ENCODE measurements at regions not wholly inside any gene's neighbourhood (a gene's known extent, or its start where the extent isn't known, plus 50 kb on each side); places are given as distances from the start of the nearest gene placed in this dataset.
"Not testable (repeated sequence)": the region's sequence is repeated elsewhere in the genome, so short reads cannot be mapped to it uniquely, and the experiment has no call there.

DNA sequence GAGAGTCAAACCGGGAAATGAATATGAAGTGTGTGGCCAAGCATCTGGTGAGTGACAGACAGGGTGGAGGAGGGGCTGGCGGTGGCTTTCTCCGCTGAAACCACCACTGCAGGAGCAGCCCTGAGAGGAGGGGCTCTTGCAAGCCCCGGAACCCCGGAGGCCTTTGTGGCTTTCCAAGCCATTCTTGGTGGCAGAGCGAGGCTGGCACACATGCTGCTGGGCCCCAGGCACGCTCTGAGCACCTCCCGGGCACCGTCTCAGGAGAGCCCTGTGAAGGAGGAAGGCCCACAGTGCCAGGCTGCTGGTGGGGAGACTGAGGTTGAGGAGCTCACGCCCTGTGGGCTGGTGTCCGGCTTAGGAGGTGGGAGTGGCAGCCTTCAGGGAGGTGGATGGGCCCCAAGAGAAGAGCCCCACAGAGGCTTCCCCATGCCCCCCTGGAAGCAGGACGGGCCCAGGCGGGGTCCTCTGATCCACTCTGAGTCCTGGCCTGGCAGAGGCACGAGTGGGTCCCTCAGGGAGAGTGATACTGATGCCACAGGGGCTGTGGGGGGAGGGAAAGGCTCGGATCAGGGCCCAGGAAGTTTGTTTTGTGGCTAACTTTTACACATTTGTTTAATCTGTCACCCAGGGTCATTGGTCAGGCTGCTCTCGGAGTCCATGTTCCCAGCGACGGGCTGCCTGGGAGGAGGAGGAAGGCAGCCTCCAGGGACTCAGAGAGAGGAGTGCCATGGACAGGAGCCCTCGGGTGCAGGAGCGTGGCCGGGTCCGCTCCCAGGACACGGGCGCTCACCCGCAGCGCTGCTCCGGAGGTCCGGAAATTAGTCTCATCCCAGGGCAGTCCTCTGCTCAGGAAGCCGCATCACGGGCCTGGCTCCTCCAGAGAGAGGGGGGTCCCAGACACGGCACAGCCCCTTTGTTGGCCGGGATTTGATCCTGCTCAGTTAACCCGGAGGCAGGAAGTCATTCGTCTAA is 170.7 kb downstream of the ERMARD start:
- no peak for DNase-seq (ENCODE audit: extremely low read depth, low read depth, low spot score)

DNA sequence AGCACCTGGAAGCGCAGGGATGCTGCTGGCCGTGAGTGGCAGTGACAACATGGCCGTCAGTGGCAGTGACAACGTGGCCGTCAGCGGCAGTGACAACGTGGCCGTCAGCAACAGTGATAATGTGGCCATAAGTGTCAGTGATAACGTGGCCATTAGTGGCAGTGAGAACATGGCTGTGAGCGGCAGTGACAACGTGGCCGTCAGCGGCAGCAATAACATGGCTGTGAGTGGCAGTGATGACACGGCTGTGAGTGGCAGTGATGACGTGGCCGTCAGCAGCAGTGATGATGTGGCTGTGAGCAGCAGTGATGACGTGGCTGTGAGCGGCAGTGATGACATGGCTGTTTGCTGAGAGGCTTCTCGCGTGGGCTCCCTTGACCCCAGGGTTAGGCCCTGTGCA is 169.8 kb downstream of the ERMARD start:
- no peak for DNase-seq (ENCODE audit: extremely low read depth, low read depth, low spot score)

DNA sequence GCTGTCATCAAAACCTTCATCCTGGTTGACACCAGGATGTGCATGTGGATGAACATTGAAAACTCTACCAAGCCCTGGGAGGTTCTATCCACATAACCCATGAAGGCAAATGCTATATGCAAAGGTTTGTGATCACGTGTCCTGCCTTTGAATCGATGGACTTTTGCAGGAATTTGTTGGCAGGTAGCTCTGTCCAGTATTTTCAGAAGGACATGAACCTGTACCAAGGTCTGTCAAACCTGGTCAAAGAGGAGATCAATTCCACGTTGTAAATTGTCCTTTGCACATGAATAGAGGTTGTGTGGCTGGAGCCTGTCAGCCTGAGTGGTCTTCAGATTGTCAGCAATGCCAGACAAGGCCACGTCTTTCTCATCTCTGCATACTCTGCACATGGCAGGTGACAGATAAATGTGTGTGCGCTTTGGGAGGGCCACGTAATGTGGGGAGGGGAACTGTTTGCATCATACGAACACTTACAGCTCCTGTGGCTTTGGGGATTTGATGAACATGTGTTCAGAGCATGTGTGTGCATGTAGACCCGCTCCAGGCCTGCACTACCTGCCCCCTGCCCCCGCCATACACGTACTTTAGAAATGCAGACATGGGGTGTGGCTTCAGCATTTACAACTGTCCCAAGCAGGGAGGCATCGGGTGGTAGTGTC is 169.1 kb downstream of the ERMARD start:
- DNase-seq (ENCODE audit: extremely low read depth, low read depth, low spot score): no peak

DNA sequence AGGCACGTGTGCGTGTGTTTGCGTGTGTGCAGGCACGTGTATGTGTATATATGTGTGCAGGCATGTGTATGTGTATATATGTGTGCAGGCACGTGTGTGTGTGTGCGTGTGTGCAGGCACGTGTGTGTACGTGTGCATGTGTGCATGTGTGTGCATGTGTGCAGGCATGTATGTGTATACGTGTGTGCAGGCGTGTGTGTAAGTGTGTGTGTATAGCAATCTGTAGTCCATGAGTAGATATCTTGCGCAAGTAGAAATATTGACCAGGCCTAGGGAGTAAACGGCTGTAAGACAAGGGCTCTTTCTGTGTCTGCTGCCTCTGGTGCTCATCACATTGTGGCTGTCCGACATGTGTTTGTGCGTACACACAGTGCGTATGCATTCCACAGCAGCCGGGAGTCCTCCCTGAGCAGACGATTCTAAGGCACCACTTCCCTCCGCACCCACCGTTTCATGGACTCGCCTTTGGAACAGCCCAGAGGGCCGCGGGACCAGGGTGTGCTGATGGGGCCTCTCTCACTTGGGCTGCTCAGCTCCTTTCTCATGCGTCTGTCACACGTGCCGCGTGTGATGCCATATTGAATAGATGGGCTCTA is 167.6 kb downstream of the ERMARD start:
- no peak for DNase-seq (ENCODE audit: extremely low read depth, low read depth, low spot score)

DNA sequence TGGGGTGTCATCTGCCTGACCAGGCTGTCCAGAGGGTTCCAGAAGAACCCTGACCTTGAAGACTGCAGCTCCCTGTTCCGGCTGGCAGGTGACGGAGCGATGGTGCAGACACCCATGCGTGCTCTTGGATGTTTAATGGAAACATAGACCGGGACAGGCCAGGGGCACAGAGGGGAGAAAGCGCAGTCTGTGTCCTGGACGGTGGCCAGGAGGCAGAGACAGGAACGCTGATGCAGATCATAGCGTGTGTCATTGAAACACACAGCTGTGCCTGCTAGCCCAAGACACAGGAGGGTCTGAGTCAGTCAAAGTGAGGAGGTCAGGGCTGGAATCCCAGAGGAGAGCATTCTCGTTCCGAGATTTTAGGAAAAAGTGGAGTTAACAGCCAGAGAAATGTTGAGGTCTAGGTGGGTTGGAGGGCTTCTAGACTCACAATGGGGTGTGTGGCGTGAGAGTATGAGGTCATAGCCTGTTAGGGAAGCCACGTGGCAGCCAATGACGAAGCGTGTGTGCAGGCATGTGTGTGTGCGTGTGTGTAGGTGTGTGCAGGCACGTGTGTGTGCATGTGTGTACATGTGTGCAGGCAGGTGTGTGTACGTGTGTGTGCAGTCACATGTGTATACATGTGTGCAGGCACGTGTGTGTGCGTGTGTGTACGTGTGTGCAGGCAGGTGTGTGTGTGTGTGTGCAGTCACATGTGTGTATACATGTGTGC is 167.0 kb downstream of the ERMARD start:
- DNase-seq (ENCODE audit: extremely low read depth, low read depth, low spot score): no peak

DNA sequence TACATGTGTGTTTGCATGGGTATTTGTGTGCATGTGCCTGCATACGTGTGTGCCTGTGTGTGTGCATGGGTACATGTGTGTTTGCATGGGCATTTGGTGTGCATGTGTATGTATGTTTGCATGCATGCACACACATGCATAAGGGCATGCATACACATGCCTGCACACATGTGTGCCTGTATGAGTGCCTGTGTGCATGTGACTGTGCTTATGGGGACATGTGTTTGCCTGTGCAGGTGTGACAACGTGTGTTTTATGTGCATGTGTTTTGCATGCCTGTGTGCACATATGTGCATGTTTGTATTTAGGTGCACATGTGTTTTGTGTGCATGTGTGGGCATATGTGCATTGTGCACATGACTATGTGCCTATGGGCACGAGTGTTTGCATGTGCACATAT is 165.7 kb downstream of the ERMARD start:
- no peak for DNase-seq (ENCODE audit: extremely low read depth, low read depth, low spot score)

DNA sequence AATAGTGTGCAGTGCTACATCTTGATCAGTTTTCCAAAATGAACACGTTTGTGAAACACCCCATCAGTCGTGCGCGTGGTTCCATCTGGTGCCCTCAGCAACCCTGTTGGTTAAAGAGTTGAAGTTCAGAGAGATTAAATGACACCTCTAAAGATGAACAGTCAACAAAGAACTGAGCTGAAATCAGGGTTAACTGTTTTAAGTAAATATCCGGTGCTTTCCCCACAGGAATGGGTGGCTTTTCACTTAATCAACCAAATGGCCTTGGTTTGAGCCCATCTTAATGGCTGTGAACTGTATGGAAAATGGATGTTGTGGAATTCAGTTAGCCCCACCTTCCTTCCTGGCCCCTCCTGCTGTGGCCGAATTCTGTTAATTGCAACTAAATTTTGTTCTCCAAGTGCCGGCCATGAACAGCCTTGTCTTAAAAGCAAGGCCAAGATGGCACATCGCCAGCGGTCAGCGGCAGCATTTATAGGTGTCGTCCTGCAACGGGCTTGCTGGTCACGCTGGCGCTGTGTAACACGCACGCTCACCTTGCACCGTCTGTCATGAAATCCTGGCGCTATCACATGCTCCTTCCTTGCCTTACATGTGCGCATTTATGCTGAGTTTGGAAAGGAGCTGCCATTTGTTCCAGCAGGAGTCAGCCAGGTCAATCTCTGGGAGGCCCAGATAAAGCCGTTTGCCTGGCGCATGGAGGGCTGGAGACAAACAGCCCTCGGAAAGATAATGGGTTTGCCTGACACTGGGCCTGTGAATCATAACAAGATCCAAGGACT is 164.5 kb downstream of the ERMARD start:
- no peak for DNase-seq (ENCODE audit: extremely low read depth, low read depth, low spot score)

DNA sequence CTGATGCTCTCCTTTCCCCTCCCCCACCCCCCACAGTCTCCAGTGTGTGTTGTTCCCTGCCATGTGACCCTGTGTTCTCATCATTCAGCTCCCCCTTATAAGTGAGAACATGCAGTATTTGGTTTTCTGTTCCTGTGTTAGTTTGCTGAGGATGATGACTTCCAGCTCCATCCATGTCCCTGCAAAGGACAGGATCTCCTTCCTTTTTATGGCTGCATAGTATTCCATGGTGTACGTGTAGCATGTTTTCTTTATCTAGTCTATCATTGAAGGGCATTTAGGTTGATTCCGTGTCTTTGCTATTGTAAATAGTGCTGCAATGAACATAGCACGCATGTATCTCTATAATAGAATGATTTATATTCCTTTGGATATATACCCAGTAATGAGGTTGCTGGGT is 162.3 kb downstream of the ERMARD start:
- DNase-seq (ENCODE audit: extremely low read depth, low read depth, low spot score): not testable (repeated sequence)

DNA sequence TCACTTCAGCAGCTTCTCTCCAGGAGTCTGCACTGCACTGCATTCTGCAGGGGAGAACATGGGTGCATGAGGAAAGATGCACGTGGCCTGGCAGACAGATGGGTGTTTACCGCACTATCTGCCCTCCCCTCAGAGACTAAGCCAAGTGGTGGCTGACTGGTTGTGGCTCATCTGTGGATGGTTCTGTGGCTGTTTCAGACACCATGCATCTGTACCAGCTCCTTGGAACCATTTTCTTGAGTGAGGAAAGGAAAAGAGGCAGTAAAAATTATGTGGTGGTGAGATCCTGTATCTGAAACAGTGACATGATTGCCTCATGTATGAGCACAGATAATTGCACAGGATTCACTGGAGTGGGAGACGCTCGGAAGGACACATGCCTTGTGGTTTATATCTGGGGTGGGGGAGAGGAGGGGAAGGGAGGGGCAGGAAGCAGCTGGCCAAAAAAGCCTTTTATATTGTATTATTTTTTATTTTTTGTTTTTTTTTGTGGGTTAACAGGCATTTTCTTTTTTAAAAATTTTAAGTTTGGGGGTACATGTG is 161.7 kb downstream of the ERMARD start:
- DNase-seq (ENCODE audit: extremely low read depth, low read depth, low spot score): no peak

DNA sequence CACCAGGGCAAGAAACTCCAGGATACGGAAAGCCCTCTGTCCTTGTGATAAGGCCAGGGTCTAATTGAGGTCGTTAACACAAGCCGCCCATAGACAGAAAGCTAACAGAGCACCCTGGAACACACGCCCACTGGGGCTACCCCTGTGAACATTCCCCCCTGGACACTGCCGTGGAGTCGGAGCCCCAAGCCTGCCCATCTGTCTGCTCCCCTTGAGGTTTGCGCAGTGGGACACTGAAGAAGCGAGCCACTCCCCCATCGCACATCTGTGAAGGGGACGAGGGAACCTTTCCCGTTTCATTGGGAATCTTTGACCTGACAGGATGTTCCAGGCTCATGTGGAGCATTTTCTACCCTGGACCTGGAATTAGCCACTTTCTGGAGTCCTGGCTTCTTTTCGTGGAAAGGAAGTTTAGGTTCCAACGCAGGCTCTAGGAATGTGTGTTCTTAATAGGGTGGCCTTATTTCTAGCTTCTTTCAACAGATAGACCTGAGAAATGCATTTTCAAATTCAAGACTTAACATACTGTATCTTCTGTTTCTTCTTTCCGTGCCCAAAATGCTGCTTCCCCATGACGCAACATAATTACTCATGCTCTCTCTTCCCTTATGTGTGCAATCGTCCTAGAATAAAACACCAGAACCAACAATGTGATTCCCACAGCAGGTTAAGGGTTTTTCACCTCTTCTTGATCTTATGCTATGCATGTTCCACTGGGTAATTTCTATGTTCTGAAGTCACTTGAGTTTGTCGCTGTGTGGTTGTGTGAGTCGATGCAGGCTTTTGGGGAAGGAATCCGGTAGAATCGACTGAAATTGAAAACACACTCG is 161.1 kb downstream of the ERMARD start:
- DNase-seq (ENCODE audit: extremely low read depth, low read depth, low spot score): no peak

DNA sequence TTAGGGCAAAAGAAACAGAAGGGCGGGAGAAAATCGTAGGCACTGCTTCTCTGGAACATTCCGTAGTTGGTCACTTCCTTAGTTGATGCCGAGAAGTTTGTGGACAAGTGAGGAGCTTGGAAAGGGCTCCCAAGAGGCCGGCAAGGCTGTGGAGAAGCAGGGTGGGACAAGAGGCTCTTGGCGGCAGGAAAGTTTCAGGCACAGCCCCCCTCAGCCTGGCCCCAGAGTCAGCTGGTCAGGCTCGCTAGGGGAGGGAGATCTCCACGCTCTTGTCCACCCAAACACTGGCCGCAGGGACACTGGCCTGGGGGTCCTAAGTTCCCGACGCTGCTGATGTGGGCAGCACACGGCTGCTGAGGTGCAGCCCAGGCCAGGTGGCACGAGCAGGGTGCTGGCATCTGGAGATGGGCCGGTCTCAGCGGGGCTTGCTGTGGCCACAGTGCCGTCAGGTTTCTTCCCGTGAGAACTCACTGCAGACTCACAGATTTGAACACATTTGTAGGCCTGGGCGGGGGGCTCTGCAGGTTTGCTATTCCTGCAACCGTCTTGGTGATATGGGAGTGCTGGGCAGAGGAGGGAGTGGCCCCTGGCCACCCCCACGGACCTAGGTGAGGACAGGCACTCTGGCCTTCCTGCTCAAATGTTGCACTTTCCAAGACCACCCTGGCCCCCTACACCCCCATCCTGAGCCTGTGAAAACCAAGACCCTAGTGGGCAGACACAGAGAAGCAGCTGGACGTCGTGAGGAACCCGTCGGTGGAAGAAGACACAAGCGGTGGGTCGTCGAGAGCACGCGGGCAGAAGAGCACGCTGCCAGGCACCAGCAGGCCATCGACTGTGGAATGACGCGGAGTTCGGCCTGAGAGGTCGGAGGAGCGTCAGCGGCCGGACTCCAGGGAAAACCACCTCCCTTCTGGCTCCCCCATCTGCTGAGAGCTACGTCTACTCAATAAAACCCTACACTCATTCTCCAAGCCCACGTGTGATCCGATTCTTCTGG is 160.1 kb downstream of the ERMARD start:
- DNase-seq (ENCODE audit: extremely low read depth, low read depth, low spot score): no peak

DNA sequence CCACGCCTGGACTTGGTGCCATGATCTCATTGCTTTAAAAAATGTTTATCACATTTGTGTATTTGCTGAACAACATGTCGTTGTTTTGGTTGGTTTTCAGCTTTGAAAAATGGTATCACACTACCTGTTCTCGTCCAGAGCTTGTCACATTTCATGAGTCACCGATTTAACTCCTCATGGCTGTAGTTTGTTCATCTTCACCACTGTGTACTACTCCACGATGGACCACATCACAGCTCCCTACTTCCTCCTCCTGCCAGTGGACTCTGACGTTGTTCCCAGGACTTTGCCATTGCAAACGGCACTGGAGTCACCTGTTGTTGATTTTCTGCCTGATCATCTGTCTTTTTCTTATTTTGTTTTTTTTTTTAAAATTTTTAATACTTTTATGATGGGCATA is 157.7 kb downstream of the ERMARD start:
- DNase-seq (ENCODE audit: extremely low read depth, low read depth, low spot score): no peak

DNA sequence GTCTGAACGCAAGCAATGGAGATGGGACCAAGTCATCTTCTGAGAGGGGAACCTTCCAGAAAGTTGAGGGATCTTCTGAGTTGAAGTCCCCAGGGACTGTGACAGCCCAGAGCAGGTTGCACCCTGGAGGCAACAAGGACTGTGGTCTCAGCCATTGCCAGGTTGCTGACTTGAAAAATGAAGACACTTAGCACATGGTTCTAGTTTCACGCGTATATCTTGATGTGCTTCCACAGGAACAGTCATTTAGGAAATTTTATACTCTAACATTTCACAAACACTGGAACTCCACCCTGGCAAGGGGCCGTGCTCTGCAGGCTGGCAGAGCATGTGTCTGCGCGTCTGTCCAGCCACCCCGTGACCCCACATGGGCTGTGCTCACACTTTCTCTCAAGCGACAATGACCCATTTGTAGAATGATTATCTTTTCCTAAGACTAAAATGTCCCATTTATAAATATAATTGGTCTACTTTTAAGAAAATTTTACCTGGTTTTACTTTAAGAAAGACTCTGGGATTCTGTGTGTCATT is 157.0 kb downstream of the ERMARD start:
- DNase-seq (ENCODE audit: extremely low read depth, low read depth, low spot score): no peak

DNA sequence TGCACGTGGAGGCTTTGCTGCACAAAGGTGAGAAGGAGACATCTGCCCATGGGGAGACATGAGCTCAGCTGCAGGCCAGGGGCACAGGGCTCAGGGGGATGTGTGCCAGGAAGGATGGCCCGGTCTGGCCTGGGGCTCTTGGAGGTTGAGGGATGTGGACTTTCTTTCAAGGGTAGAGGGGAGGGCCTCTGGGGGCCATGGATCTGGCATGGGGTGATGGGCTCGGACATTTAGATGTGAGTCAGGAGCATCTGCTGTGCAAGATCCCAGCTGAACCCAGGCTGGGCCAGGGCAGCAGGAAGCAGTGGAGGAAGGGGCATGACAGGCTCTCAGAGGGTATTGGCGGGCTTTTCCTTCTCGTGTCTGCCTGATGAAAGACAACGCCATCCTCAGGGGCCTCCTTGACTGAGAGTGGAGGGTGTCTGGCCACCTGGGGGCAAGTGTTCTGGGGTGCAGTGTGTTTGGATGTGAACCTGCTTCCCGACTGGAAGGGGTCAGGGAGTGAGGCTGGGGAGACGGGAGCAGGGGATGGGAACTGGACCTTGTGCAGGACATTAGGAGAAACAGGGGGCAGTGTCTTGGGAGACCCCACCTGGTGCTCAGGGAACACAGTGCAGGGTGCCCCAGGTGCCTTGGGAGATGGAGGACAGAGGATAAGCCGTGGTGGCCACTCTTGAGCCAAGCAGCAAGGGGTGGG is 156.1 kb downstream of the ERMARD start:
- no peak for DNase-seq (ENCODE audit: extremely low read depth, low read depth, low spot score)

DNA sequence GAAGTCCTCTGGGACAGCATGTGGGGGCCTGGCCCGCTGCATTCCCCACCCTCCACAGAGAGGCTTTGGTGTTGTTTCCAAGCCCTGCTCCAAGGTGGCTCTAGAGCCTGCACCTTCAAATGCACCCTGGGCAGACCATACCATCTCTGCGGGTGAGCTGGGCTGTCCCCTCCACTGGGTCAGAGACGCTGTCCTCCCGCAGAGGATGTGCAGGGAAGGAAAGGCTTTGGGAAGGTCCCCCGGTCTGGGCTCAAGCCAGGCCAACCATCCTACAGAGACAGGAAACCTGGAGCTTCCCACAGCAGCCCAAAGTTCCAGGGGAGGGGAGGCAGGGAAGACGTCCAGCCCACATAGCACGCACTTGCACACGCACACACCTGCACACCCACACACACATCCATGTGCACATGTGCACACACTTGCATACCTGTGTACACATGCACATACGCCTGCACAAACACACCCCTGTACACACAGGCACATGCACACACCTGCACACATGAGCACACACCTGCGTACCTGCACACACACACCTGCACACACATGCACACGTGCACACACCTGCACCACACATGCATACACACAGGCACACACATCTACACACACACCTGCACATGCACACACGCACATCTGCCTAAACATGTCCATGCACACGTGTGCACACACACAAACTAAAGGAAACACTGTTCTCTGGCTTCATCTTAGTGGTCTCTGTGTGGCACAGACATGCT is 155.4 kb downstream of the ERMARD start:
- no peak for DNase-seq (ENCODE audit: extremely low read depth, low read depth, low spot score)

DNA sequence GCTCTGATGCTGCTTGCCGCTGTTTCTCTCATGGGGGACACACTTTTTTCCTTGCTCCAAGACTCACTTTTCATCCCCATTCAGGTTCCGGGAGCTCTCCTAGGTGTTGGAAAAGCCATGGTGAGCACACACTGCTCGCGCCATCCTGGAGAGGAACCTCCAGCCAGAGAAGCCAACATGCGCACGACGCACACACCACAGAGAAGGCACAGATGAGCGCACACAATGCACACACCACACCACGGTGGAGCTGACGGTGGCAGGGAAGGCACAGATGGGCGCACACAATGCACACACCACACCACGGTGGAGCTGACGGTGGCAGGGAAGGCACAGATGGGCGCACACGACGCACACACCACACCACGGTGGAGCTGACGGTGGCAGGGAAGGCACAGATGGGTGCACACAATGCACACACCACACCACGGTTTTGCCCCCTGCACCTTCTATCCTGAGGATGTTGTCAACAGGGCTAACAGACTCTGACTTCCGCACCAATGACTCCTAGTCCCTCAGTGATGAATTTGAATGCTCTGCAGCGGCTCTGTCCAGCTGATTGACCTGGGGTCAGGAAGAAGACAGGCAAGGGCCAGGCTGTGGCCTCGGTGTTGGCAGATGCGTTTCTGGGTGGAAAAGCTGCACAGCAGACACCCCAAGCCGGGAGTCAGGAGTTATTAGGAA is 154.7 kb downstream of the ERMARD start:
- no peak for DNase-seq (ENCODE audit: extremely low read depth, low read depth, low spot score)

Measured in glomerular endothelial cell (primary cell).